ENCODE measurements at regions not wholly inside any gene's neighbourhood (a gene's known extent, or its start where the extent isn't known, plus 50 kb on each side); places are given as distances from the start of the nearest gene placed in this dataset.
"Not testable (repeated sequence)": the region's sequence is repeated elsewhere in the genome, so short reads cannot be mapped to it uniquely, and the experiment has no call there.

DNA sequence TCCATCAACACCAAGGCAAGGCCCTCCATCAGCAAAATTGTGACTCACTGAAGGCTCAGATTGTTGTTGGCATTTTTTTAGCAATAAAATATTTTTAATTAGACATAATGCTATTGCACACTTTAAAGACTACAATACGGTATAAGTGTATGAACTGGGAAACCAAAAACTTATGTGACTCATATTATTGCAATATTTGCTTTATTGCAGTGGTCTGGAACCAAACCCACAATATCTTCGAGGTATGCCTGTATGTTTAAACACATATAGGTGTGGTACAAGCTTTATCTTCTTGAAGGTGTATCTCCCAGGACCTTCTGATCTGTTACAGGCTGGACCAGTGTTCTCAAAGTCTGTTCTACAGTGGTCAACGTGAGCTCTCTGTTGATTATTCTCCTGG lies 142.3 kb upstream of the FNDC3A start:
- TF ChIP-seq, protein P1, sequence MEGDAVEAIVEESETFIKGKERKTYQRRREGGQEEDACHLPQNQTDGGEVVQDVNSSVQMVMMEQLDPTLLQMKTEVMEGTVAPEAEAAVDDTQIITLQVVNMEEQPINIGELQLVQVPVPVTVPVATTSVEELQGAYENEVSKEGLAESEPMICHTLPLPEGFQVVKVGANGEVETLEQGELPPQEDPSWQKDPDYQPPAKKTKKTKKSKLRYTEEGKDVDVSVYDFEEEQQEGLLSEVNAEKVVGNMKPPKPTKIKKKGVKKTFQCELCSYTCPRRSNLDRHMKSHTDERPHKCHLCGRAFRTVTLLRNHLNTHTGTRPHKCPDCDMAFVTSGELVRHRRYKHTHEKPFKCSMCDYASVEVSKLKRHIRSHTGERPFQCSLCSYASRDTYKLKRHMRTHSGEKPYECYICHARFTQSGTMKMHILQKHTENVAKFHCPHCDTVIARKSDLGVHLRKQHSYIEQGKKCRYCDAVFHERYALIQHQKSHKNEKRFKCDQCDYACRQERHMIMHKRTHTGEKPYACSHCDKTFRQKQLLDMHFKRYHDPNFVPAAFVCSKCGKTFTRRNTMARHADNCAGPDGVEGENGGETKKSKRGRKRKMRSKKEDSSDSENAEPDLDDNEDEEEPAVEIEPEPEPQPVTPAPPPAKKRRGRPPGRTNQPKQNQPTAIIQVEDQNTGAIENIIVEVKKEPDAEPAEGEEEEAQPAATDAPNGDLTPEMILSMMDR (IDR thresholded peaks at IDR 0.05), result no peak
- H3K4me3 ChIP-seq, result no peak overlapping the region
- H3K36me3 ChIP-seq, result no peaks in the 10 kb centered on the region
- no peaks in the 10 kb centered on the region for H3K4me1 ChIP-seq
- no peak overlapping the region for H3K27ac ChIP-seq
- intact Hi-C loops (cut with DNase I), result no loop called here
- no peak for DNase-seq (ENCODE audit: low spot score in 2 of 2)
- no peaks in the 10 kb centered on the region for H3K9me3 ChIP-seq
- H3K27me3 ChIP-seq, result no peaks in the 10 kb centered on the region

DNA sequence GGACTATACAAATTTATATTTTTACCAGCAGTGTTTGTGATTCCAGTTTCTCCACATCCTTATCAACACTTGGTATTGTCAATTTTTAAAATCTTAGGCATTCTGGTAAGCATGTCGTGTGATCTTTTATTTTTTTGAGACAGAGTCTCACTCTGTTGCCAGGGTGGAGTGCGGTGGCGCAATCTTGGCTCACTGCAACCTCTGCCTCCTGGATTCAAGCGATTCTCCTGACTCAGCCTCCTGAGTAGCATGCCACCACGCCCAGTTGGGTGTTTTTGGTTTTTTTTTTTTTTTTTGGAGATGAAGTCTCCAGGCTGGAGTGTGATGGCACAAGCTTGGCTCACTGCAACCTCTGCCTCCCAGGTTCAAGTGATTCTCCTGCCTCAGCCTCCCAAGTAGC lies 140.4 kb upstream of the FNDC3A start:
- H3K27ac ChIP-seq; intact Hi-C loops (cut with DNase I); H3K9me3 ChIP-seq; H3K27me3 ChIP-seq; H3K4me1 ChIP-seq; H3K36me3 ChIP-seq; DNase-seq (ENCODE audit: low spot score in 2 of 2); H3K4me3 ChIP-seq: not testable (repeated sequence)

DNA sequence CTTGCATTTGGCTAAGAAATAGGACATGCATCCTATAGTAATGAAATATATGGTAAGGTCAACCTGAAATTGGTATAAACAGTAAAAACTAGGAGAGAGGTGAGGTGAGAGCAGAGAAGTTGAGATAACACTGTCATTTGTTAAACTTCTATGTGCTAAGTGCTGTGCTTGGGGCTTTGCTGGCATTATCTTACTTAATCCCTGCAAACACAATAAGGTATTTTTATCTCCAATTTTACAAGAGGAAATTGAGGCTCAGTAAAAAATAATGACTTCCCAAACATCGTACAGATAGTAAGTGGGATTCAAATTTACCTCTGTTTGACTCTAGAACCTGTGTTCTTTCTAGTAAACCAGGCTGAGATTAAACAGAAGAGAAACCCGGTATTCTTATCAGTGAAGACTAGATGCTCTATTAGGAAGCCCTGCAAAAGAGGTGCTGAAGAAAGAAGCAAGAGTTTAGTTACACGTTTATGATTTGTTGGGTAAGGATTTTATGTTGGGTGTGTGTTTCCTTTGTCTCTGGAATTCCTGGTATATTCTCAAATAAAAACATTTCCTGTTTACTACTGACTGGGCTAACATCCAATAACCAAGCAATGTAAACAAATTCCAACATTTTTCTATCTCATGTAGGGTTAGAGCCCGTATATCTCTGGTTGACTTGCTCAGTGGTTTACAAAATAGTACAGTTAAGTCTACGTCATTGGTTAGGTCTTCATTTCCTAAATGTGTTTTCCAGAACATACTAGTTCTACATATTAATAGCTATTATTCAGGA lies 137.3 kb upstream of the FNDC3A start:
- Histone ChIP-seq H3K27me3 (no peaks in the 10 kb centered on the region), H3K27ac (no peak overlapping the region), H3K9me3 (no peaks in the 10 kb centered on the region), H3K36me3 (no peaks in the 10 kb centered on the region), H3K4me1 (no peaks in the 10 kb centered on the region), H3K4me3 (no peak overlapping the region)
- no peak for DNase-seq (ENCODE audit: low spot score in 2 of 2)
- TF ChIP-seq, protein P1 (IDR thresholded peaks at IDR 0.05), result no peak
- intact Hi-C loops (cut with DNase I), result no loop called here

DNA sequence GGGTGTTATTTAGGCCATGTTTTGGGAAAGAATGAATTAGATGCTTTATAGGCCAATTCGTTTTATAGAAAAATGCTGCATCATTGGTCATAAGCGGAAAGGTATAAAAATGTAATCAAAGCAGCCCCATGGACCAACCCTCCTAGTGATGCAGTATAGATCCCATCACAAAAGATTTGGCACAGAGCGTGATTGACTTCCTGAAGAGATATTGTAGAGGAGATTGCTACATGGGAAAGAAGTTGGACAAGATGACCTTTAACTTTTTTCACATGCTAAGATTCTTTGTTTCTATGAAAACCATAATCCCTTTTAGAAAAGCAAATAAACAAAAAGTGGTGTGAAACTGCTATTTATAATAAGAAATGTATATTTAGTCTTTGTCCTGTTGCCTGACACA lies 136.5 kb upstream of the FNDC3A start:
- Histone ChIP-seq H3K9me3 (no peaks in the 10 kb centered on the region), H3K4me1 (no peaks in the 10 kb centered on the region), H3K36me3 (no peaks in the 10 kb centered on the region), H3K27me3 (no peaks in the 10 kb centered on the region), H3K27ac (no peak overlapping the region), H3K4me3 (no peak overlapping the region)
- intact Hi-C loops (cut with DNase I), result no loop called here
- TF ChIP-seq, protein P1 (IDR thresholded peaks at IDR 0.05), result no peak
- no peak for DNase-seq (ENCODE audit: low spot score in 2 of 2)

DNA sequence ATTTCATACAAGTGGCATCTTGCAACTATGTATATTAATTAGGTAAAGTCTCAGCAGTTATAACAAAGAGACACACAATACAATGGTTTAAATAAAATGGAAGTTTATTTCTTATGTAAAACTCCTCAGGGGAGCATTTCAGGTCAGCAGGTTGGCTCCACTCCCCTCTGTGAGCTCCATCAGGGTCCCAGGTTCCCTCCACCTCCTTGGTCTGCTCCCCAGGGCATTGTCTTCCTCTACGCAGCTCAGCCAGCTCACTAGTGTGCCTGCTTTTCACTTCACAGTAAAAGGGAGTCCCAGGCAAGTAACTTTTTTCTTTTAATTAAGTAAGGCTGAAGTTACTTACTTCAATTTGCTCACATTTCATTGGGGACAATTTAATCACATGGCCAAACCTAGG lies 135.3 kb upstream of the FNDC3A start:
- H3K27me3 ChIP-seq, result no peaks in the 10 kb centered on the region
- TF ChIP-seq, protein P1 (IDR thresholded peaks at IDR 0.05), result no peak
- intact Hi-C loops (cut with DNase I), result no loop called here
- no peak for DNase-seq (ENCODE audit: low spot score in 2 of 2)
- H3K36me3 ChIP-seq, result no peaks in the 10 kb centered on the region
- H3K4me3 ChIP-seq, result no peak overlapping the region
- no peaks in the 10 kb centered on the region for H3K4me1 ChIP-seq
- no peaks in the 10 kb centered on the region for H3K9me3 ChIP-seq
- H3K27ac ChIP-seq, result no peak overlapping the region

DNA sequence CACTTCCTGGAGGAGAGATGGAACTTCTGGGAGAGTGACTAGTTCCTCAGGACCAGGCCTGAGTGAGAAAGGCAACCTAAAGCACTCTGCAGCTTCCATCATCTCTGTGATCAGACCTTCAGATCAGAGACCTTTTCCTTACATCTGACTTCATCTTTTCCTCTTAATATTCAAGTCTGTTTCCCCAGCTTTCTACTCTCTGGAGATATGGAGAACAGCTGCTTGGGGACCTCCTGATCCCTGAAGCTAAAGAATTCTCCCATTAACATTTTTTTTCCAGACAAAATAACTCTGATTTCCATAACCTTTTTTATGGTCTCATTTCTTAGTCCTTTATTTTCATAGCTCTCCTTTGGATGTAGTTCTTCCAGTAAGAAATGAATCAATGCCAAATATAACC lies 133.4 kb upstream of the FNDC3A start:
- TF ChIP-seq, protein P1 (IDR thresholded peaks at IDR 0.05), result no peak
- DNase-seq (ENCODE audit: low spot score in 2 of 2), result no peak
- Histone ChIP-seq H3K36me3 (no peaks in the 10 kb centered on the region), H3K9me3 (no peaks in the 10 kb centered on the region), H3K4me3 (no peak overlapping the region), H3K27me3 (no peaks in the 10 kb centered on the region), H3K4me1 (no peaks in the 10 kb centered on the region), H3K27ac (peak overlapping the region; percentile 55 to 66)
- intact Hi-C loops (cut with DNase I), result no loop called here

All from ascending aorta (tissue), 2 donors.